ENCODE measurements at regions not wholly inside any gene's neighbourhood (a gene's known extent, or its start where the extent isn't known, plus 50 kb on each side); places are given as distances from the start of the nearest gene placed in this dataset.
A peak's percentile ranks its signal among the peaks of the same experiment; 100 is the strongest.
"Not testable (repeated sequence)": the region's sequence is repeated elsewhere in the genome, so short reads cannot be mapped to it uniquely, and the experiment has no call there.

DNA sequence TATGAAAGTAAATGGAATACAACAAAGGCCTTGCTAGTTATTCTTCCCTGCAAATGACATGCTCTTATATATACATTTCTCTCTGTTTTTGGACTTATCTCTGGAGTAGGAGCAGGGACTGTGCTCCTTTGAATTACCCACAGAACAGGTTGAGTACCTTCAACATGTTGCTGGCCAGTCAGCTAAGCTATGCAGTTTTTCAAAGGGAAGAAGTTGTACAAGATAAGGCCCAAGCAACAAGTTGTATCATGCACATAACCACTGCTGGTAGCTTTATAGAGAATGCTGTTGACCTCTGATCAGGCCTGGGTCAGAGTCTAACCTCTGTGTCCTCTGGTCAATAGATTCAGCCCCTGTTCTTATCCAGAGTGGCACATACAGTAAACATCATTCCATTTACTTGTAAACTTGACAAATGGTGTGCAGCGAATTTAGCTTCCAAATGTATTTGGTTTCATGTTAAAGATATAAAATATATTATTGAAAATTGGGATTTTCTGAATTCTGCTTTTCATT, 99.6 kb downstream of the C11orf87 start:
- DNase-seq (ENCODE audit: low read depth): no peak
- no peak overlapping the region for H3K4me3 ChIP-seq (replicated peaks; ENCODE audit: low read depth, low read length)
- TF ChIP-seq, protein P1, sequence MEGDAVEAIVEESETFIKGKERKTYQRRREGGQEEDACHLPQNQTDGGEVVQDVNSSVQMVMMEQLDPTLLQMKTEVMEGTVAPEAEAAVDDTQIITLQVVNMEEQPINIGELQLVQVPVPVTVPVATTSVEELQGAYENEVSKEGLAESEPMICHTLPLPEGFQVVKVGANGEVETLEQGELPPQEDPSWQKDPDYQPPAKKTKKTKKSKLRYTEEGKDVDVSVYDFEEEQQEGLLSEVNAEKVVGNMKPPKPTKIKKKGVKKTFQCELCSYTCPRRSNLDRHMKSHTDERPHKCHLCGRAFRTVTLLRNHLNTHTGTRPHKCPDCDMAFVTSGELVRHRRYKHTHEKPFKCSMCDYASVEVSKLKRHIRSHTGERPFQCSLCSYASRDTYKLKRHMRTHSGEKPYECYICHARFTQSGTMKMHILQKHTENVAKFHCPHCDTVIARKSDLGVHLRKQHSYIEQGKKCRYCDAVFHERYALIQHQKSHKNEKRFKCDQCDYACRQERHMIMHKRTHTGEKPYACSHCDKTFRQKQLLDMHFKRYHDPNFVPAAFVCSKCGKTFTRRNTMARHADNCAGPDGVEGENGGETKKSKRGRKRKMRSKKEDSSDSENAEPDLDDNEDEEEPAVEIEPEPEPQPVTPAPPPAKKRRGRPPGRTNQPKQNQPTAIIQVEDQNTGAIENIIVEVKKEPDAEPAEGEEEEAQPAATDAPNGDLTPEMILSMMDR (IDR thresholded peaks at IDR 0.05; ENCODE audit: low read length, missing control alignments): no peak

DNA sequence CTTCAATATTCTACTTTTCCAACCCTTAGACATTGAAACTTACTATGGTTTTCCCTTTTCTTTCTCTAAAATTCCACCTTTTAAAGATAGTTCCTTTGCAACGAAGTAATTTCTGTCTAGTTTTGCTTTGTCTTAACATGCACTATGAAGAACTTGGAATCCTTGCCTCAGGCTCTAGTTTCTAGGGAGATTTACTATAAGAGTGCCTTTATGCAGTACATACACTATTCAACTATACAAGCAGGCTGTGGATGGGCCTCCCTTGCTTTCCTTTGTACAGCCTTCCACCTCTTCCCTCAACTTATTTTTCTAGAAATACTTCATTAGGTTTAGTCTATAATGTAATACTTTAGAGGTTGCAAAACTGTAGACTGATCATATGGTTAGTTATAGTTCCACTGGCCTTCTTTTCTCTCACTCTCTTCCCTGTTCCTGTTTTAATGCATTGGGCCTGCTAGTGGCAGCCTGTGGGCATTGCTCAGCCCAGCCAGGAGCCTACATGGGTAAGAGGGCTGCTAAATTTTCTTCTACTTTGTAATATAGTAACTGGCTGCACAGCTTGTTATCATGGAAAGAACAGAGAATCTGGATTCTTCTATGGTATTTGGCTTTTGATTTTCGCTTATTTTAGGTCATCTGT, 100.2 kb downstream of the C11orf87 start:
- H3K4me3 ChIP-seq (replicated peaks; ENCODE audit: low read depth, low read length): no peak overlapping the region
- TF ChIP-seq, protein P1 (IDR thresholded peaks at IDR 0.05; ENCODE audit: low read length, missing control alignments): no peak
- no peak for DNase-seq (ENCODE audit: low read depth)

DNA sequence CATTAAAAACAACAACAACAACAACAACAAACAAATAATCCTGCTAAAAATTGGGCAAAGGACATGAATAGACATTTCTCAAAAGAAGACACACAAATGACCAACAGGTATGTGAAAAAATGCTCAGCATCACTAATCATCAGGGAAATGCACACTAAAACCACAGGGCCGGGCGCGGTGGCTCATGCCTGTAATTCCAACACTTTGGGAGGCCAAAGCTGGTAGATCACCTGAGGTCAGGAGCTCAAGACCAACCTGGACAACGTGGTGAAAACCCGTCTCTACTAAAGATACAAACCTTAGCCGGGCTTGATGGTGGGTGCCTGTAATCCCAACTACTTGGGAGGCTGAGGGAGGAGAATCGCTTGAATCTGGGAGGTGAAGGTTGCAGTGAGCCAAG, 103.6 kb downstream of the C11orf87 start:
- H3K4me3 ChIP-seq (replicated peaks; ENCODE audit: low read depth, low read length); DNase-seq (ENCODE audit: low read depth): not testable (repeated sequence)

DNA sequence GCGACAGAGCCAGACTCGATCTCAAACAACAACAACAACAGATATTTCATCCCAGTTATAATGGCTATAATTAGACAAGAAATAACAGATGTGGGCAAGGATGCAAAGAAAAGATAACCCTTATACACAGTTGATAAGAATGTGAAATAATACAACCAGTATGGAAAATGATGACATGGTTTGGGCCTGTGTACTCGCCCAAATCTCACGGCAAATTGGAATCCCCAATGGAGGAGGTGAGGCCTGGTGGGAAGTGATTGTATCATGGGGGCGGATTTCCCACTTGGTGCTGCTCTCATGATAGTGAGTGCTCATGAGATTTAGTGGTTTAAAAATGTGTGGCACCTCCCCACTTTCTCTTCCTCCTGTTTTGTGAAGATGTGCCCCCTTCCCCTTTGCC, 104.1 kb downstream of the C11orf87 start:
- no peak for DNase-seq (ENCODE audit: low read depth)
- TF ChIP-seq, protein P1 (IDR thresholded peaks at IDR 0.05; ENCODE audit: low read length, missing control alignments): no peak
- H3K4me3 ChIP-seq (replicated peaks; ENCODE audit: low read depth, low read length): no peak overlapping the region

DNA sequence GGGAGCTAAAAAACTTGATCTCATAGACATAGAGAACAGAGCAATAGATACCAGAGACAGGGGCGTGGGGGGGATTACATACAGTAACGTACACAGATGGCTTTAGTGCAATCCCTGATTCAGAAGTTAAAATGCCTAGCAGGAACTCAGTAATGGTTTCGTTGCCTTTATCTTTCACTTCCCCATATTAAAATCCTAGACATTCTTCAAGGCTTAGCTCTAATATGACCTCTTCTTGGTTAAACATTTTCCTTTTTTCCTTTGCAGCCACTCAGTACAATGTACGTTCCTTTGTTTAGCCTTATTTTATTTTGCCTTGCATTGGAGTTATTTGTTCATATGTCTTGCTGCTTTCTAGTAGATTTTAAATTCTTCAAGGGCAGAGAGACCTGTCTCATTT, 104.9 kb downstream of the C11orf87 start:
- TF ChIP-seq, protein P1 (IDR thresholded peaks at IDR 0.05; ENCODE audit: low read length, missing control alignments): no peak
- no peak for DNase-seq (ENCODE audit: low read depth)
- H3K4me3 ChIP-seq (replicated peaks; ENCODE audit: low read depth, low read length): no peak overlapping the region

DNA sequence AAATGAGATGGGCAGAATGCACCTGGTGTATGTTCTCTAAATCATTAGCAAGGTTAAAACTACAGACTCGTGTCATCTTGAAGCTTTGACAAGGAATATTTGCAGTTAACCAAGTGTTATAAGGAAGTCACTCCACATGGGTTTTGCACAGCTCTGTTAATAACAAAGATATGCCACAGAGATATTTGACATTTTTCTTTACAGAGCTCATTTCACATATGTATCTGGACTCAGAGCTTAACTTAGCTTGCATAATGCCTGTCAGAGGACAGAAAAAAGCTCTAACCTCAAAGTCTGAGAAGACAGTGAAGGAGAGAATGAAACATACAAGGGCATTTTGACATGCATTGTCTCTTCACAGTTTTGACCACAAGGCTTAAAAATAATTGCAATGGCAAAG, 105.5 kb downstream of the C11orf87 start:
- H3K4me3 ChIP-seq (replicated peaks; ENCODE audit: low read depth, low read length): no peak overlapping the region
- TF ChIP-seq, protein P1 (IDR thresholded peaks at IDR 0.05; ENCODE audit: low read length, missing control alignments): no peak
- DNase-seq (ENCODE audit: low read depth): no peak

DNA sequence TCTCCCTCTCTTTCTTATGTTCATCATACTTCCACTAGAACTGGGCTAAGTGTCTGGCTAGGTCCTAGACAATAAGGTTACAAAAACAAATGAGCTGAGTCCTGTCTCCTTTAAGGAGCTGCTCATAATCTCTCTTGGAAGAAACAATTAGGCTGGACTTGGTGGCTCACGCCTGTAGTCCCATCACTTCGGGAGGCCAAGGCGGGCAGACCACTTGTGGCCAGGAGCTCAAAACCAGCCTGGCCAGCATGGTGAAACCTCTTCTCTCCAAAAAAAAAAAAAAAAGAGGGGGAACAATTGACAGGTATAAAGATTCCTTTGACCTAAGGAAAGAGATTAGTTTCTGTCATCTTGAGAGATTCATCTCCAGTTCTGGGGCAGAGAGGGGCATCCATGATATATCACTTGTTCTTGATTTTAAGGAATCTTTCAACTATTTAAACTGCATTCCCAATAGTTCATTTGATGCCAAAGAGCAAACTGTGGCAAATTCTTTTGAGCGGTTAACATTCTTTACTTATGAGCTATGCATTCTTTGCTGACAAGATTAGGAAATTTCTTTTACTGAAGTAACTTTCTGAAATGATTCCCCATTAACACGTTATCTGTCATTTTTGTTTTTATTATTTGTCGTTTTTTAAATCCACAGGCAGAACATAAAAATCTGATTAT, 125.5 kb downstream of the C11orf87 start:
- no peak overlapping the region for H3K4me3 ChIP-seq (replicated peaks; ENCODE audit: low read depth, low read length)
- TF ChIP-seq, protein P1 (IDR thresholded peaks at IDR 0.05; ENCODE audit: low read length, missing control alignments): no peak
- peak; percentile 78 for DNase-seq (ENCODE audit: low read depth)
